ENCODE measurements at regions not wholly inside any gene's neighbourhood (a gene's known extent, or its start where the extent isn't known, plus 50 kb on each side); places are given as distances from the start of the nearest gene placed in this dataset.

DNA sequence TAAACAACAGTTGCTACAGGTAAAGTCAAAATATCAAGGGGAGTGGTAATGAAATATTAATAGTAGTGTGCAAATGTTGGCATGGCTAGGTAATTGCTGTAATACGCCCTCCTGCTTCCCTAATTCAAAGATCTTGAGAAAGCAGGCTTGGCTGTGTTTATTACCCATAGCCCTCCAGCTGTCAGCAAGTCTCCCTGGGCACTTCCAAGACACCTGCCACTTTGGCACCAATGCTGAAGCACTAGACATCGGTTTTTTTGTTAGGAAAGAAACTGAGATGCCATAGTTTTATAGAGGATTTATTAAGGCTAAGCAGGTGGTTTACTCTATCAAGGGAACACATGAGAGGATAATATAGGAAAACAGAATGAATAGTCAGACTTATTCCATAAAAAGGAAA is 64.4 kb downstream of the P2RY1 start:
- TF ChIP-seq CTCF (IDR thresholded peaks at IDR 0.05; ENCODE audit: insufficient read depth, low read length) (no peak), POLR2AphosphoS5 (IDR thresholded peaks at IDR 0.05; ENCODE audit: low read depth) (no peak), SPI1 (IDR thresholded peaks at IDR 0.05; ENCODE audit: borderline replicate concordance, low read depth) (no peak)
